Glomerular visceral epithelial cell (primary cell): ENCODE measurements at regions not wholly inside any gene's neighbourhood (a gene's known extent, or its start where the extent isn't known, plus 50 kb on each side); places are given as distances from the start of the nearest gene placed in this dataset.

Source experiments
- DNase-seq: peaks from one replicate; pipeline ENCODE4 v3.0.0-alpha.2; 2016; ENCODE audit errors: extremely low spot score

DNA sequence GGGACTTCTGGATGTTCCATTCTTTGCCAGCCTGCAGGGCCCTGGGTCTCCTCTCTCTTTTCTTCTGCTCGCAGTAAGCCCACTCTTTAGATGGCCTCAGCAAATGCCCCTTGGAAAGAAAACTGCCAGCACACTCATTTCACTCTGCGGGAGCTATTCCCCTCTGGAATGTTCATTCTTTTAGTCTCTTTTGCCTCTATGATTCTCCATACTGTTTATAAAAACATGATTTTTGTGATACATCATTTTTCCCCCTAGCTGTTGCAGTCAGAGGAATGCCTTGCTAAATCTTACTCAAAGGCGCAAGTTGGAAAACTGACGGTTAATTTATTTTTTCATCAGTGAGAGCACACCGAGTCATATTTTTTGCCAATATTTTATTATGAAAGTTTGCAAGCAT is 184.9 kb downstream of the SNX19 start:
- no peak for DNase-seq

DNA sequence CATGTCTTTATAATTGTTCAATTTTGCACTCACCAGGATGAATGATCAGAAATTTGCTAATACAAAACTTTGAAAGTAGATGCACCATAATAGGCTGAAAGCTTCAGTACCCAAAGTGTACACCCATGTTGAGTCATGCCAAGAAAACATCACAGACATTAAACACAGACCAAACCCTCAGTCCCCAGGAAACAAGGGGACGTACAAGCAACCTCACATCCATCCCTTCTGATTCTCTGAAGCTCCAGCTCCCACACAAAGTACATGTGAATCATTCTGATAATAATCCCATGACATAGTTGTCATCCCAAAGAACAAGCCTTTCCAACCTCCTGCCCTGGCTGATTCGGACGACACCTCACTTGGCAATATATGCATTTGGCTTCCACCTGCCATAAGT is 183.8 kb downstream of the SNX19 start:
- no peak for DNase-seq

DNA sequence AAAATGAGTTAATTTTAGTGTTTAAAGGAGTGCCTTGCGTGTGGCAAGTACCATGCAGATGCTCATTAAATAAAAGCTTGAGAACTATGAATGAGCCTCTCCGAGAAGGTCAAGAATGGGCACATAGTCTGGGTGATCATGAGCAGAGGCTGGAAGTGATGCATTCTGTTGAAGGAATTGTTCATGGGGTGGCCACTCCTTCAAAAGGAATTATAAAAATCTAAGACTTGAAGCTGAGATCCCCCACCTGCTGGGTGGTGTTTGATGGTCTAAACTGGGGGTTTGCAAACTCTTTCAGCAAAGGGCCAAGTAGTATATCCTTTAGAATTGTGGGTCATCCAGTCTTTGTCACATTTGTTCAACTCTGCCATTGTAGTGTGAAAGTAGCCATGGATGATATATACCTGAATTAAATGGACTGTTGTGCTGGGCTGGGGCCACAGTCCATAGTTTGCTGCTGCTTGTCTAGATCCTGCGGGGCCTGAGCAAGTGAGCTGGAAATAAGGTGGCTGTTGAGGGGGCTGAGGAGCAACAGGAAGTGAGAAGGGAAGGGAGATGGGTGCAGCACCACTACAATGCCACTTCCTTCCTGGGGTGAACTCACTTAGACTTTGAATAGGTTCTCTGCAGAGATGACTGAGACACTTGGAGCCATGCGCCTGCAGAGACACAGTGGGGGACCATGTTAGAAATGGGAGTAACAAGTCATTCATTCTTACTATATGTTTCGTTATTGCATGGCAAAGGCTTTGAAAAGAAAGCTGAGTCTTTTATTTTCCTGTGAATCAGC is 179.0 kb downstream of the SNX19 start:
- no peak for DNase-seq

DNA sequence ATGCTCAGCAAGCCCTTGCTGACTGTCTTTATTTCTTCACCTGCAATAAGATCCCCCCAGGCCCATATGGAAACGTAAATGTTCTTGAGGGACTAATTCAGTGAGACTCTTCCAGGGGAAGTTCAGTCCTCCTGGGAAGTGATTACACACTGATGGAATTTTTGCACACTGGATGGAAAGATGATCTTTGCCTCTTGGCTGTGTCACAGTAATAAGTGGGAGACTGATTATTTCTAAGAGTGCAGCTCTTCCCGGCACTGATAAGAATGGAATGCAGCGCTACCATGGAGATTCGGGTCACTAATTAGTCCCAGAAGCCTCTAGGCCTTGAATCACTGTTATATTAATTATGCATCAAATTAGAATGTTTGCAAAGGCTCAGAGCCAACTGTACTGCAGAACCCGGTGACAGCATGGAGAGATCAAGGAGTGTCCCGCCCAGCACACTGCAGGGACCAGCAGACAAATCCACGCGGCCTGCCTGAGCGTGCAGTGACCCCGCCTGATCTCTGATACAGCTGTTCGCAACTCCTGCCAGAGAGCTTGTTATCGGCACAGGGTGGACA is 178.3 kb downstream of the SNX19 start:
- DNase-seq = no peak

DNA sequence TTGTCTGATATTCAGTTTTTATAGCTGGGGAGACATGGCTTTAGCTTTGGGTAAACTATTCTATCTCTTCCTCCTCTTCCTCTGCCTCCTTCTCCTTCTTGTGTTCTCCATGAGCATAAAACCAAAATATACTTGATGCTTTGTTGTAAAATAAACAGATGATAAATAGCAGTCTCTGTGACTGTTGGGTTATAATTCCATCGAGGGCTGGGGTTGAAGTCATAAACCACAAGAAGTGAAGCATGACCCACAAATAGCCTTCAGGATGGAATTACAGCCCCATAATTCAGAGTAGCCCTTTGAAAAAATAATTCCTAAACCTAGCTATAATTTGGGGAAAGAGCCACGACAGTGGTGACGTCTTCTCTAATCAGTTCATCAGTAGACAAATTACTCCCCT is 177.7 kb downstream of the SNX19 start:
- DNase-seq = peak; percentile 65

DNA sequence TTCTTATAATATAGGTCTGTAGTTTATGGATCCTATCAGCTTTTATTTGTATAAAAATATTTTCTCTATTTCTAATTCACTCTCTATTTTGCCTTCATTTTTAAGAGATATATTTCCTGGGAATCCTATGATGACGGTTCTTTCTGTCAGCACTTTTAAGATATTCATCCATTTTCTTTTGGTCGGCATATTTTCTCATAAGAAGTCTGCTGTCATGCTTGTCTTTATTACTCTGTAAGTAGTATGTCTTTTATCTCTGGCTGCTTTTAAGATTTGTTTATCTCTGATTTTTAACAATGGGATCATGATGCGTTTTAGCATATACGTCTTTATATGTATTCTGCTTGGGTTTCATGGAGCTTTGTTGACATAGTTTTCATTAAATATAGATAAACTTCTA is 175.5 kb downstream of the SNX19 start:
- DNase-seq = no peak

DNA sequence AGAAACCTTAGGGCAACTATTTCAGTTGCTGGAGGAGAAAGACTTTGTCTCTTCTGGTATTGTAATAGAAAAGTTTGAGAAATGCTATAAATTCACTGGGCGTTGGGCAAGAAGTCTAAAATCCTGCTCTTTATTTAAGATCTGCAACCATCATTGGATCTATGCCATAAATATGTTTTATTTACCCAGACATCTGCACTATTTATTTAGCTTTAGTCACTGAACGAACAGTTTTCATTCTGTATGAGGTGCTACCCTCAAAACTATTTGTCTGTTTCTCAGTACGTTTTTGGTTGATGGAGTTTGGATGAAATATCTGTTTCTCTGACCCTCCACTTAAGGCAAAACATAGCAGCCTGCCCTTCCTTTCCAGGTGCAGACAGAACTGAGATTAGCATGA is 171.5 kb downstream of the SNX19 start:
- DNase-seq = no peak

DNA sequence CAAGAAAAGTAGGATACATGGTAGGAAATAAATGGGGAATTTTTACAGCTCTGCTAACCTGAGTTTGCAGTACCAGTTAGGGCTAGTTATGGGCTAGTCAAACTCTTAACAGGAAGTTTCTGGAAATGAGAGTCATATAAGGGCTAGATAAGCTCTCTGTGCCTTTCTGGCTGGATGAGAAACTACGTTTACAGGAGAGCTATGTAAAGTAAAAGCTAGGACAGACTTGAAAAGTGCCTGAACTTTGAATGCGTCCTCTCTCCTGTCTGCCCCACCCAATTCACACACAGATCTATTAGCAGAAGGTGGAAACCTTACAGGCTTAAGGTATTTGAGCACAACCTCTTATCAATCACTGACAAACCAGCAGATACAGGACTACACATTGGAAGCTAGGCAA is 167.1 kb downstream of the SNX19 start:
- no peak for DNase-seq

DNA sequence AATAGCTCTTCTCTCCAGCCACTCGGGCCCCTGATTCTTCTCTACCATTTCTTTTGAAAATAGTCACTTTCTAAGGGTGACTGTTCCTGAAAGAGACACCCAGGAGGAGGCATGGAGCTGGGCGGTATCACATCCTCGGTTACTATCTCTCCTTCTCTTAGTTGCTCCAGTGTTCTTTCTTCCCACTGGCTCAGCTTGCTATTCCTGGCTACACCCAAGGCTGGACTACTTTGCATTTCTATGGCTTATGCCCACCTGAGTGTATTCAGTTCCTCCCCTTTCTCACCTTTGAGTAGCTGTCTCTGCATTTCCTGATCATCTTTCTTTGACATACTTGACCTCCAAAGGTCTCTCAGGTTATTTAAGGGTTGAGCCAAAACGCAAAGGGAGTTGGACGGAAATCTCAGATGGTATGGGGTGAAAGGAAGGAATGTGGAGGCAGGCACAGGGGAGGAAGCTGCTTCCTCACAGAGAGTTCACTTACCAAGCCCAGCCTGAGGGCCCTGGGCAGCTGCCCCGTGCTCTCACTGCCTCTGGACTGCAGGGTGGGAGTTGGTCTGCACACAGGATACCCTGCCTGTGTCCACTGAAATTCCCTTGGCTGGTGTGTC is 155.7 kb downstream of the SNX19 start:
- no peak for DNase-seq

DNA sequence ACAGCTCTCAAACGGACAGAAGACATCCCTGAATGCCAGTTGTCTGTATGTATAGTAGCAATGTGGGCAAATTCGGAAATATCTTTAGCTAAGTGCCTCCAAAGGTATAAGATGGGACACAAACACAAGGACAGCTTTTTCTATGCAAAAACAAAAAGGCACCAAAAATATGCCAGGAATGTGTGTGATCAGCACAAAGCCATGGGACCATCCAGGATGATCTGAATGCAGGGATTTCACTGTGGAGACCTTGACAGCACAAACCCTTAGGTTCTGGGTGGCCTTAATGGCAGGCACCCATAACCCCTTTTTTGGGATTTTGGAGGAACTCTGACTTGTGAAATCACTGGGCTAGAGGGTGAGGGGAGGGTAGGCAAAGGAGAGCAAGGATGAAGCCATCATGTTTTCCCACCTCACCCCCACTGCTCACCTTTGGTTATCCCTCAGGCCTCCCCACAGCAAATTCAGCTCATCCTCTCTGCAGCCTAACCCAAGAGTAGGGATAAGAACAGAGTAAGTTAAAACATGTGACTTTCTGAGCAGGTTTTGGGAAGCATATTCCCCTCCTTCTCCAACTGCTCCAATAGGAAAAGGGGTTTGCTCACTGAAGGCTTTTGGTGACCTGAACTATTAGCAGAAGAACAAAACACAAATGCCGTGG is 154.6 kb downstream of the SNX19 start:
- DNase-seq = no peak

DNA sequence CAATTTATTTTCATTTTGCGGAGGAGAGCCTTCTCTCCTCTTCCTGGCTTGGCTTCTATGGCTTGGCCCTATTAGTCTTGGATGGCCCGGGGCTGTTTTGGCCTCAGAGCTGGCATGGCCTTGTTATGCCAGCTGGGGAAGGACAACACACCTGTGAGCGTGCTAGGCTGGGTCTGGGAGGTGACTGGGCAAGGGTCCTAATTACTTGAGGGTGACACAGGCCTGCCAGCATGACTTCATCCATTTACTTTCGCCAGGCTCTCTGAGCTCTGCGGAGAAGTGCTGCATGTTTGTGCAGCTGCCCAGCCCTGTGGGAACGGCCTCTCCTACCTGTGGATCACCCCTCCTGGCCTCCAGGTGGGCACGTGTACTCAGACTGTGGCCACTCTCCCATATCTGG is 153.6 kb downstream of the SNX19 start:
- DNase-seq = no peak

DNA sequence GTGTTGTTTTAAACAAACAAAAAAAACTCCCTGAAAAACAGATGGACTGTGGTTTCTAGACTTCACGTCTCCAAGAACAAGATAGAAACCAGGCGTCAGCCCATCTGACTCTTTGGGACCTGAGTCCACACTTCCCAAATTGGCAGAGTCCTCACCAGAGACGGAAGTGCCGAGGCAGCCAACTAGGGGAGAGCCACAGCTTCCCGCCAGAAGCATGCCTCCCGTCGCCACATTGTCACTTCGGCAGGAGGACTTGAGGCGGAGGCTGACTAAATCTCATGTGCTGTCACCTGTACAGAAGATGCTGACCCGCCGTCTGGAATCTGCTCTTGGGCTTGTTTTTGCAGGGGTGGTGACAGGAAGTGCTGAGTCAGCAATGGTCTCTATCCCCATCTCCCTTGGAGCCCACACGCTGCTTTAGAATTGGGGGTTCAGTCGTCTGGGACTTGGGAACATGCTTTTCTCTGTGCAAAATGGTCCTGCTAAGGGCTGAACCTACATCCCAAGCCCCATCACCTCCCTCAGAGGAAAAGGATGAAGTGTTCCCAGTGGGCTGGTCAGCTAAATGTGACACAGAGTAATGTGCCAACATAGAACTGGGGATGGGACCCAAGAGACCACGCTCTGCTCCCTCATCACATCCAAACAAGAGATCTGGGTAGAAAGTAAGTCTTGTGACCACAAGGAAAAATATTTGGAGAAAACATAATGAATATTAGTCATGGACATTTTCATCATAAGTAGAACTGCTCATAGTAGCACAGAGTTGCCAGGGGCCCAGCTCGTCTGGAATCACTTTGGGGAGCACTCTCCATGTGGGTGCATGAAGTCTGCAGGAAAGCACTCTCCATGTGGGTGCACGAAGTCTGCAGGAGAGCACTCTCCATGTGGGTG is 152.9 kb downstream of the SNX19 start:
- DNase-seq = no peak

DNA sequence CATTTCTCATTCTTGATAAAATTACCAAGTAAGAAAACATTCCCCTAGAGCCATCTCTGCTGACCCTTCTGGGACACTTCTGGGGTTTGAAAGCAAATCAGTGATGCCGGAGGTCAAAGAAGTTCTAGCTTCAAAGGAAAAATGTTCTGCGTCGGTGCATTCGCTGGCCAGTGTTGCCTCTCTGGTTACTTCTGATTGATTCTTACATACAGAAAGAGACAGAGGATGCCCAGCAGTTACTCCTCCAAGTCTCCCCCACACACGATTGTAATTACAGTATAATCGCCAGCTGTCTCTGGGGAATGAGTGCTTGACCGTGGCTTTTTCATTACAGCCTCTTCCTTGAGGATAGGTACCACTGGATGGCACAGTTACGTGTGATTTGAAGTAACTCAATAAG is 150.9 kb downstream of the SNX19 start:
- DNase-seq = no peak

DNA sequence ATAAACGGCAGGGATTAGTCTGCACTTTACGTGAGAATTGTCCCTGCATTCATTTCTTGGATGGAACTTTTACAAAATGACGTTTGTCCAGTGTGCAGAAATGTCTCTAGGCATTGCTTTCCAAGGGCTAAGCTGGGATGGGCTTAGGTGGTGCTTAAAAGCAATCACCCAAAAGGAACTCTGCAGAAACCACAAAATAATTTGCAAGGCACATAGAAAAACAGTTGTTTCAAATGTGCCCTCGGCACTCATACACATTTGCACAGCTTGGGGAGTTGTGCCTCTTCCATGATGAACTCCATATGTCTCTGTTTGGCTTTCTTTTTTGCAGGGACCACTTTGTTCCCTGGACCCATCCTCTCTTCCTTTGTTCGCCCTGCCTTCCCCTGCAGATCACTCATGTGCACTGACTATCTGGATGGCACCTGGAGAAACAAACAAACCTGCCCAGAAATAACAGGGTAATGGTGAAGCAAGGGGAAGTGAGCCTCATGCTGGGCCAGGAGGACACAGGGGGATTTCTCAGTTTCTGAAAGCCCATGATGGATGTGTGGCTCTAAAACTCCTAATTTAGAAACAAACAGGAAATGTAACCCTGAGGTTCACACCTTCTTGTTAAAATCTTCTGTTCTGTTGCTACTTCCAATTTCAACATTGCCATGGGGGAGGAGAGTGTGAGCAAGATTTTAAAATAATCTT is 150.2 kb downstream of the SNX19 start:
- no peak for DNase-seq

DNA sequence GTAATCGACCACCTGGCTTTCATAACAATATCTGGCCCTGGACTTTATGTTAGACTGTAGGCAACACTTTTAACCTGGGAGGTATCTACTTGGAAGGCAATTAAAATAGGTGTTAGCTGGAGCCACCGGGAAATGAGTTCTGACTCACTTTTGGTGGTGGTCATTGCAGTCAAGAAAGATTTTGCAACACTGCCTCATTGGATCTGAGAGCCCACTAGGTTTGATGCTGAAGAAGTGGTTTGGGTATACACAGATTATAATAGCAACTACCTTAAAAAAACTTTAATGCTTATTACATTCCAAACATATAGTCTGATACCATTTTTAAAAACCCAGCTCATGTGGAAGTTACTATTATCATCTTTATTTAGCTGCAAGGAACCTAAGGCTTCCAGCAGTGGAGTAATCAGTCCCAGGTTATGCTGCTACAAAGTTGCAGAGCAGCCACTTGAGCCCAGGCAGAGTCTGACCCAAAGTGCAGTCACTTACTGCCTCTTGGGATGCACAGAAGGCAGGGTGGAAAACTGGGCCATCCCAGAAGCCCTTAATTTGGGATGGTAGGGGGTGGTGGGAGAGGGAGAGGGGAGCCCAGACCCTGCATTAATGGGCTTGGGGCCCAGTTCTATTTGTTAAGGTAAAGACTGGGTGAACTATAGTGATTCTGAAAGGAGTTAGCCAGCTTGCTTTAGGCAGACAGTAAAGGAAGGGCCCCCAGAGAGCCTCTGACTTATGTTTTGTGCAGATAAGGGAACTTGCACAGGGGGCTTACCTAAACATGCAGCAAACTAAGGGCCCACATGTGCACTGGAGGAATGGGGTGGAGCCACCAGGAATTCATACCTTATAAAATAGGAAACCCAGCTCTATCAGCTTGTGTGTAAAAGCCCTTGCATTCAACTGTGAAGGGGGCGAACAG is 149.4 kb downstream of the SNX19 start:
- no peak for DNase-seq

DNA sequence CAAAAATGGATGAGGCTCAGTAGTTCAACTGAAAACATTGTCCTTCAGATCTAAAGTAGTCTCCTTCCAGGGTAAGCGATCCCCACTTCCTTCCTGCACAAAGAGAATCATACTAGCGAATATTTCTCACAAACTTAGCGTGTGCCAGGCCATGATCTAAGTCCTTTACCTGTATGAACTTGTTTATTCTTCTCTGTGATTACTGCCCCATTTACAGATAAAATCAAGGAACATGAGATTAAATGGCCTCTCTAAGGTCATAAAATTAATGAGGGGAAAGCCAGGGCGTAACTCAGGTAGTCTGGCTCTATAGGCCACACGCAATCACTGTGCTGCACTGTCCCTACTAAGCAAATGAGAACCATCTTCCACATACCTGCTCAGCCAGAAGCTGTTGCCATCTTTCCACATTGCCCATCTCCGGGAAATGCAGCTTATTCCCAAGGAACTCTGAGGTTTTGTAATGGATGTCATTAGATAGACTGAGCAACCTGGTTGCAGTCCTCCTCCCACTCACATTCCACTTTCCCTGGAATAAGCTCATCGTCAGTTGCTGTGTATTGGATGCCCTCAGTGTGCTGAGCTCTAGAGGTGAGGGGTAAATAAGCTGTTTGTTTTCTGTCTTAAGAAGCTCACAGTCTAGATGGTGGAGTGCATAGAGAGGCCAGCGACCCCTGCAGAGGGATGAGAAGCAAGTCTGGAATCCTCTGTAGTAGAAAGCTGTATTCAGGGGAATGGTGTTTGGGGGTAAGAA is 146.3 kb downstream of the SNX19 start:
- DNase-seq = no peak

DNA sequence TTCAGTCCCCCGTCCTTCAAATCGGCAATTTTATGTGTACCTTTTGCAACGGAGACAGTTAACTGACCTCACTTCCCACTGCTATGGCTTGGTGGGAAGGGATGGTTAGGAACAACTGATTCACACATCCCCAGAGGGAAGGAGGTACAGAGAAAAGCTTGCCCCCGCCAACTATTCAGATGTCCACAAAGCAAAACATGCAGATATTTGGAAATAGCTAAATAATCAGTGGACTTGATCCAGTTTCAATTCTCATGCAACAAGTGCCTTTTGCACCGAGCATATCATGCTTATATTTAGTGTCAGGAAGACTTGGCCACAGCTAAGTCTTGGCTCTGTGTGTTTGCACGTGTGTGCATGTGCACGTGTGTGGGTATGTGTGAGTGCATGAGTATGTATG is 144.6 kb downstream of the SNX19 start:
- no peak for DNase-seq

DNA sequence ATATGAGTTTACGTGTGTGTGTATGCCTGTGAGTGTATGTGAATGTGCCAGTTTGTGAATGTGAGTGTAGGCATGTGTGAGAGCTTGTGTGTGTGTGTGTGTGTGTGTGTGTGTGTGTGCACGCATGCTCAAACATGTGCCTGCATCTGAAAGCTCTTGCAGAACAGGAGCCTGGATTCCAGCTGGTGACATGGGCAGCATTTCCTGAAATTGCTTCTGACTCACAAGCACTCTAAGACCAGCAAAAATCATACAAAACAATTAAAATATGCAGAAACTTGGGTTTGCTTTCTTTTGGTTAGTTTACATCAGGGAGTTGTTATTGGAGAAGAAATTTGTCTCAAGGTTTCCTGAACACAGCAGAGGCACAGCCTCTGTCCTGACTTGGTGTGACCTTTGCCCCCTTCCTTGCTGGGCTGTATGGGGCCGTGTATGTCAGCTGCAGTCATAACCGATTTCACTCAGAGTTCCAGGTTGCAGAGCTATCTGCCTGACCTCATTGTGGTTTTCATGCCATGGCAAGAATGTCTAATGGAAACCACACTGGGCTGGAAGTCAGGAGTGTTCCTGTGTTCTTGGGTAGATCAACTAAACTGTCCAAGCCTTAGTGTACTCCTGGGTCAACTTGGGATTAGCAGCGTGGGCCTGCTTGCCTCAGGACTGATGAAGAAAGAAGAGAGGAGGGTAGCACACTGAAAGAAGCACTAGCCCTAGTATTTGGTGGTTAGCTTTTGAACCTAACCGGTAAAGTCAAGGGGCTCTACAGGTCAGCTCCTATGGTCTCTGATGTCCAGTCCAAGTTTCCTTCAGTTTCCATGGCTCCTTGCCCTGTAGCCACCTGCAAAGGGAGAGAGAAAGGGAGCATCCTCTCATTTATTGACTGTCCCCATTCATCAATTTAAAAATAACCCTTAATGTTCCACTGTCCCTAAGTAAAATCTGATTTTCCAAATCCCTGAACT is 143.7 kb downstream of the SNX19 start:
- peak; percentile 94 for DNase-seq
